GM18499 (cell line): ENCODE measurements at regions not wholly inside any gene's neighbourhood (a gene's known extent, or its start where the extent isn't known, plus 50 kb on each side); places are given as distances from the start of the nearest gene placed in this dataset.
"Not testable (repeated sequence)": the region's sequence is repeated elsewhere in the genome, so short reads cannot be mapped to it uniquely, and the experiment has no call there.

Experiments
- ATAC-seq: cut with Tn5 transposase; IDR thresholded peaks from one replicate; pipeline ENCODE4 v1.9.1; 2021; ENCODE audit warnings: moderate number of reproducible peaks; ENCODE audit not compliant: insufficient read depth, unreplicated experiment

DNA sequence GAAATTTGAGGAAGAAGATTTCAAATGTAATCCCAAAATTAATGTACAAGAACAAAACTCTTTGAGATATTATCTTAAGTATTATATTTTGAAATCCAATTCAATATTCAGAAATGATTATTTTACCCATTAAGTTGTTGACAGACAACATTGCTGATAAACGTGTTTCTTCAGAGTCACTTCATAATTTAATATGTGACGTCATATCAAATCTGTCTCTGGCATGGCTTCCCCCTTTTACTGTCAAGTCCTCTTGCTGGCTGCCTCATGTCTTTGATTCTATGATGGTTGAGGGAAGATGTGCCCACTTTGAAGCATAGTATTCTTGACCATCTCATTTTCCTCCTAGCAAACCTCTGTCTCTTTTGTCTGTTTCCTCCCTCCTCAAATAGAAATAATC lies 1257.1 kb upstream of the GOT2 start:
- ATAC-seq = no peak

DNA sequence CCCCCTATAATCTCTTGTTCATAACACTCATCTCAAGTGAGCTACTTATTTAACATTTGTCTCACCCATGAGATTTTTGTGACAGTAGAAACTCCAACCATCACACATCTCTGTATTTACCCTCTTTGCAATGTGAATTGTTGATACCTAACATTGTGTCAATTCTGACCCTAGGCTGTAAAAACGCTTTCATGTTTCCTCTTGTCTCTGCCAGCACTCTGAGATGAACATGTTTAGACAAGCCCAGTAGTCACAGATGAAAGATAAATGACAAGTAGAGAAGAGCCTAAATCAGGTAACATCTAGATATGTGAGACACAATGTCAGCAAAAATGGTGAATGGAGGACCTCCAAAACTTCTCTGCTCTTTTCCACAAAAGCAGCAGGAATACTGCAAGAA lies 1254.5 kb upstream of the GOT2 start:
- no peak for ATAC-seq

DNA sequence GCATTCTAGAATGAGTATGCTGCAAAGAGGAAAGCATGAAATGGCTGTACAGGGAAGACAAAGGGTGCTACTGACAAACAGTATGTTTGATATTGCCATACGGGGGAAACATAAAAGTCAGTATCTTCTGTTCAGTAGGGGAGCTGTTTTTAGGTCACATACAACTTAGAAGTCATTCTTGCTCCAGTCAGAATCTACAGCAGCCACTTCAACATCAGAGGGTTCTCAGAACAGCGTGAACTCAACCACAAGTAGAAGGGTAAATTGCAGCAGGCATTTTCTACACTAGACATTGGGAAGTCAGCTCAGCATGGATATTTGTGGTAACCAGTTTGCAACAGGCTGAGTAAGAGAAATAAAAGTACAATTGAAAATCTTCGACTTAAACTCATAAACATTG lies 1241.8 kb upstream of the GOT2 start:
- ATAC-seq = no peak

DNA sequence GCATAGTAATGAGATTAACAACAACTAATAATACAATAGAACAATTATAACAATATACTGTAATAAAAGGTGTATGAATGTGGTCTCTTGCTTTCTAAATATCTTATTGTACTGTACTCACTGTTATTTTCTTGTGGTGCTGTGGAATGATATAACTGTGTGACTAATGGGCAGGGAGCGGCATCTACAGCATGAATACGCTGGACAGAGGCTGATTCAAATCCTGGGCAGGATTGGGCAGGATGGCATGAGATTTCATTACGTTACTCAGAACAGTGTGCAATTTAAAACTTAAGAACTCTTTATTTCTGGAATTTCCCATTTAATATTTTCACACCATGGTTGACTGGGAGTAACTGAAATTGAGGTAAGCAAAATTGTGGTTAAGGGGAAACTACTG lies 1239.8 kb upstream of the GOT2 start:
- ATAC-seq = no peak

DNA sequence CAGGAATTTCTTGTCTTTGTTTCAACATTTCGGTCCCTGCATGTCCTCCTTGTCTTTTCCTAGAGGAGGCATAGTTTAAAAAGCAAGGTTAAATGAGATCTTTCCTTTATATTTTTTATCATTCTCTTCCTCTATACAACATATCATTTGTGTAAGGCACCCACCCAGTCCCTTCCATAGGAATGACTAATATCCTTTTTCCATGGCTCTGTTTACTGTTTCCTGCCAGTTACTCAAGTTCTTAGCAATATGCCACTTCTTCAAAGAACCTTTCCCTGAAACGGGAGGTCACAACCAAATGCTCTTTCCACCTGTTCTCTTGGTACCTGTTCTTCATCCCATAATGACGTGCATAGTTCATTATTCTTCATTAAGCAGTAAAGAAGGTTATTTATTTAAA lies 1237.1 kb upstream of the GOT2 start:
- no peak for ATAC-seq

DNA sequence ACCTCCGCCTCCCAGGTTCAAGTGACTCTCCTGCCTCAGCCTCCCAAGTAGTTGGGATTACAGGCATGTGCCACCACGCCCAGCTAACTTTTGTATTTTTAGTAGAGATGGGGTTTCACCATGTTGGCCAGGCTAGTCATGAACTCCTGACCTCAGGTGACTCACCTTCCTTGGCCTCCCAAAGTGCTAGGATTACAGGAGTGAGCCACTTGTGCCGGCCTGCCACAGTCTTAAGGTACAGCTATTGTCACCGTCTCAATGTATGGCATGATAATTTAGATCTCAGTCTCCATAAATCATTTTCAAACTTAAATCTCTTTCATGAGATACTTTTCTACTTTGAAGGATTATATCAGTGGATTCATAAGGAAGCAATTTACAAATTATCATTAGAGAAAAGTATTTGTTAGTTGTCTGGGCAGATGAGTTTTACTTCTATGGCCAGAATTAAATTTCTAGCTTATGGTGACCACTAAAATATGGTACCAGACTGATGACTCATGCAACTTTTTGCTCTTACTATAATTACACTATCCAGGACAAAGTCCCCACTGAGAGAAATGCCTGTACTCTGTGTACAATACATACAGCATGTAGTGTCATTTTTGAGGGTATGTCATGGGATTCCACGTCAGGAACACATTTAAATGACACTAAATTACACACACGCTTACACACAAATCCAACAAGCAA lies 1230.3 kb upstream of the GOT2 start:
- ATAC-seq = no peak

- ATAC-seq = no peak
Observed at GRCh38 chr16:59959311-59959710, 1225.2 kb upstream of the GOT2 start.

GRCh38 chr16:59950431-59950830 lies 1216.3 kb upstream of the GOT2 start:
- no peak for ATAC-seq

GRCh38 chr16:59944041-59944440 lies 1209.9 kb upstream of the GOT2 start:
- ATAC-seq = not testable (repeated sequence)

GRCh38 chr16:59941594-59941993 lies 1207.5 kb upstream of the GOT2 start:
- ATAC-seq = no peak

GRCh38 chr16:59920054-59920453 lies 1185.9 kb upstream of the GOT2 start:
- no peak for ATAC-seq

DNA sequence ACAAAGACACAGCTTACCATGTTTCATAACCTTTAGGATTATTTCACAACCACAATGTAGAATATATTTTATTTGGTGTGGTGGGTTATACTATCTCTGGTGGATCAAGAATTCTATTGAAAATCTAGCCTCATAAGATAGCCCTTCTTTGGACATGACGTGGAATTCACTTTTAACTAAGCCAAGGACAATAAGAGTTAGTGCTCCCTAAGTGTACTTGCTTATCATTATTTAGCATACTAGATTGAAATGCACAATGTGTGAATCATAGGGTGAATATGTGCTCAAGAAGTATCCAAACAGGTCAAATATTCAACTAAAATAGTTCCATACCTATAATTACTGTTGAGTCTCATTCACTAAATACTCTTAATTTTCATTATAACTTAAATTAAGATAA lies 1179.5 kb upstream of the GOT2 start:
- ATAC-seq = no peak

- ATAC-seq = no peak
Observed at GRCh38 chr16:59909262-59909661, 1175.1 kb upstream of the GOT2 start.

- no peak for ATAC-seq
Observed at GRCh38 chr16:59907611-59908010, 1173.5 kb upstream of the GOT2 start.

- ATAC-seq = no peak
Observed at GRCh38 chr16:59905606-59906005, 1171.5 kb upstream of the GOT2 start.

GRCh38 chr16:59905131-59905530 lies 1171.0 kb upstream of the GOT2 start:
- no peak for ATAC-seq

- ATAC-seq = no peak
Observed at GRCh38 chr16:59899940-59900339, 1165.8 kb upstream of the GOT2 start.

- ATAC-seq = no peak
Observed at GRCh38 chr16:59892376-59892775, 1158.3 kb upstream of the GOT2 start.

DNA sequence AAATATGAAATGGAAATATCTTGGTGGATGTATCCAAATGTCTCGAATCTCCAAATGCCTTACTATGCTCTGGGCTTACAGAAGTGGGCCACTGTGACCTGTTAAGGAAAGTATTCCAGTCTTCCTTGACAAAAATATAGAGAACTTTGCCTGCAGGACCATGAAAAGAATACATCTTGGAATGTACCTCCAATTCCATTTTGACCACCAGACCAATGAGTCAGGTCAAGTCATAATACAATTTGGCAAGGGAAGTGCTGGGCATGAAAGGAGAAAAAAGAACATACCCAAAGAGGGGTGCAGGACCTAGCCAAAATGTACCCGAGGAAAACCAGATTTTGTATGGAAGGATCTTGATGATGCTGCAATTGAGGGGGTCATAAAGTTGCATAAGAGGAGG lies 1153.7 kb upstream of the GOT2 start:
- ATAC-seq = no peak

DNA sequence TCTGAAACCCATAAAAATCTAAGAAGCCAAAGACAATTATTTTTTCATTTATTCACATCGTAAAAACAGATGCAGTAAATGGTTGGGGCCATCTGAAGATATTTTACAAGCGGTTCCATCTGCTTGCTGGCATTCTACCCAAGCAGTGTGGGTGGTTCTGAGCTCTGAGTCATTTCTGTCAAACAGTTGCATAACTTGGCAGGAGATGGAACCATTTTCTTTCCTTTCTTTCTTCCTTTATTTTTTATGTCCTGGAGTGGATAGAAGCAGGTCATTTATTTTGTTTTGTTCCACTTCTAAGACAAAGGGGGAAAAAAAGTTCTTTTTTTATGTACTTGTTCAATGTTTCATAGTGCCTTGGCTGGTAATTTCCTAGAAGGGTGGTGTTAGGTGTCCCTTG lies 1151.9 kb upstream of the GOT2 start:
- ATAC-seq = no peak

DNA sequence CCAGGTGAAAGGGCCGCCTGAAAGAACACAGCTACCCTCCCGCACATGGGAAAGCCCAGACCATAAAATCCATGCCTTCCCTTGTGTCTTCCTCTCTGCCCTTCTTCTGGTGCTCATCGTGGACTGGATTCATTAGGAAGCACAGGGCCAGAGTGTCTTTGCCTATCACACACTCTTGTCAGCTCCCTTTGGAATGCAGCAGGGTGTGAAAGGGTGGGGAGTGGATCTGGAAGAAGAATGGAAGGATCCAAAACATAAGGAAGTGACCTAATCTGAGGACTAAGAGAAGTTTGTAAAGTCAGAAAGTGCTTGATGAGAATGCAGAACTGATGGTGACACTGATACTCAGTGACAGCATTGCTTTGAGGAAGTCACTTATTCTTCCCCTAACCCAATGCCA lies 1147.3 kb upstream of the GOT2 start:
- ATAC-seq = no peak

DNA sequence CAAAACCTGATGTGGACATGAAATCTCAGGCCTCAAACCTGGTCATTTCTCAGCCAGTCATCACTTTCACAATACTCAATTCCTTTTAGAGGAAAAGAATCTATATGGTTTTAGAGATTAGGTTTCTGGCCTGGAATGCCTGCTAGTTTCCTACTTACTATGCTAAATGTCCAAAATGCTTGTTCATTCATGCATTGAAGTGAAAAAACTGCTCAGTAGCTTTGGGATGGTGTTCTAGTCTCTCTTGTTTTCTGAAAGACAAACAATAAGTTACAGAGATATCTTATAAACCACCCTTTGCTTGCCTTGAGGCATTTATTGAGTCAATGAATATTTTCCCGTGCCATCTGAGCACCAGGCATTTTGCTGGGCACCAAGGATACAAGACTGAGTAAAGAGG lies 1146.5 kb upstream of the GOT2 start:
- no peak for ATAC-seq

GRCh38 chr16:59878999-59879398 lies 1144.9 kb upstream of the GOT2 start:
- ATAC-seq = no peak
